ENCODE measurements at regions not wholly inside any gene's neighbourhood (a gene's known extent, or its start where the extent isn't known, plus 50 kb on each side); places are given as distances from the start of the nearest gene placed in this dataset.

GRCh38 chr12:77629141-77629540 lies 201.6 kb upstream of the NAV3 start:
- Histone ChIP-seq H3K27me3 (ENCODE audit: low read depth, low read length) (no peaks in the 10 kb centered on the region), H3K36me3 (replicated peaks; ENCODE audit: low read depth, low read length) (no peaks in the 10 kb centered on the region), H4K20me1 (ENCODE audit: insufficient read depth, low read length) (no peaks in the 10 kb centered on the region), H3K9ac (ENCODE audit: low read length) (no peak overlapping the region), H2AFZ (ENCODE audit: low read depth, low read length) (no peak overlapping the region), H3K79me2 (ENCODE audit: low read length) (no peaks in the 10 kb centered on the region), H3K4me3 (ENCODE audit: low read length) (no peak overlapping the region), H3K4me1 (ENCODE audit: low read length) (no peaks in the 10 kb centered on the region), H3K4me2 (ENCODE audit: low read length) (no peak overlapping the region), H3K27ac (ENCODE audit: low read length) (no peak overlapping the region), H3K9me3 (ENCODE audit: insufficient read depth, low read length) (no peaks in the 10 kb centered on the region)
- TF ChIP-seq CTCF (IDR thresholded peaks at IDR 0.05; ENCODE audit: low read depth, low read length) (no peak), EZH2phosphoT487 (IDR thresholded peaks at IDR 0.05; ENCODE audit: low read depth) (no peak)

GRCh38 chr12:77625441-77625840 lies 205.3 kb upstream of the NAV3 start:
- no peak for TF ChIP-seq CTCF (IDR thresholded peaks at IDR 0.05; ENCODE audit: low read depth, low read length)
- Histone ChIP-seq H3K4me2 (ENCODE audit: low read length) (no peak overlapping the region), H3K27me3 (ENCODE audit: low read depth, low read length) (no peaks in the 10 kb centered on the region), H2AFZ (ENCODE audit: low read depth, low read length) (no peak overlapping the region), H3K9me3 (ENCODE audit: insufficient read depth, low read length) (no peaks in the 10 kb centered on the region), H3K36me3 (replicated peaks; ENCODE audit: low read depth, low read length) (no peaks in the 10 kb centered on the region), H3K9ac (ENCODE audit: low read length) (no peak overlapping the region), H4K20me1 (ENCODE audit: insufficient read depth, low read length) (no peaks in the 10 kb centered on the region), H3K27ac (ENCODE audit: low read length) (no peak overlapping the region), H3K4me1 (ENCODE audit: low read length) (no peaks in the 10 kb centered on the region), H3K79me2 (ENCODE audit: low read length) (no peaks in the 10 kb centered on the region), H3K4me3 (ENCODE audit: low read length) (no peak overlapping the region)

- Histone ChIP-seq H3K27me3 (ENCODE audit: low read depth, low read length) (no peaks in the 10 kb centered on the region), H3K9ac (ENCODE audit: low read length) (no peak overlapping the region), H4K20me1 (ENCODE audit: insufficient read depth, low read length) (no peaks in the 10 kb centered on the region), H3K36me3 (replicated peaks; ENCODE audit: low read depth, low read length) (no peaks in the 10 kb centered on the region), H3K27ac (ENCODE audit: low read length) (no peak overlapping the region), H3K4me3 (ENCODE audit: low read length) (no peak overlapping the region), H3K4me2 (ENCODE audit: low read length) (no peak overlapping the region), H3K4me1 (ENCODE audit: low read length) (no peaks in the 10 kb centered on the region), H3K79me2 (ENCODE audit: low read length) (no peaks in the 10 kb centered on the region), H2AFZ (ENCODE audit: low read depth, low read length) (no peak overlapping the region), H3K9me3 (ENCODE audit: insufficient read depth, low read length) (no peaks in the 10 kb centered on the region)
- TF ChIP-seq CTCF (IDR thresholded peaks at IDR 0.05; ENCODE audit: low read depth, low read length) = no peak
- TF ChIP-seq EZH2phosphoT487 (IDR thresholded peaks at IDR 0.05; ENCODE audit: low read depth) = no peak
Measured at GRCh38 chr12:77619425-77619824, 211.3 kb upstream of the NAV3 start.

GRCh38 chr12:77617818-77618217 lies 212.9 kb upstream of the NAV3 start:
- no peaks in the 10 kb centered on the region for H3K9me3 ChIP-seq (ENCODE audit: insufficient read depth, low read length)
- H3K79me2 ChIP-seq (ENCODE audit: low read length) = no peaks in the 10 kb centered on the region
- no peak for TF ChIP-seq EZH2phosphoT487 (IDR thresholded peaks at IDR 0.05; ENCODE audit: low read depth)
- no peak for TF ChIP-seq CTCF (IDR thresholded peaks at IDR 0.05; ENCODE audit: low read depth, low read length)
- H3K27me3 ChIP-seq (ENCODE audit: low read depth, low read length) = no peaks in the 10 kb centered on the region
- no peak overlapping the region for H3K4me2 ChIP-seq (ENCODE audit: low read length)
- H3K4me3 ChIP-seq (ENCODE audit: low read length) = no peak overlapping the region
- no peak overlapping the region for H3K9ac ChIP-seq (ENCODE audit: low read length)
- H2AFZ ChIP-seq (ENCODE audit: low read depth, low read length) = no peak overlapping the region
- H4K20me1 ChIP-seq (ENCODE audit: insufficient read depth, low read length) = no peaks in the 10 kb centered on the region
- H3K36me3 ChIP-seq (replicated peaks; ENCODE audit: low read depth, low read length) = no peaks in the 10 kb centered on the region
- peaks cover 2% of the 10 kb centered on the region; the same call in 1 of the 2 replicates for H3K4me1 ChIP-seq (ENCODE audit: low read length)
- no peak overlapping the region for H3K27ac ChIP-seq (ENCODE audit: low read length)
